OCI-LY7 (cell line): ENCODE measurements at regions not wholly inside any gene's neighbourhood (a gene's known extent, or its start where the extent isn't known, plus 50 kb on each side); places are given as distances from the start of the nearest gene placed in this dataset.

Source experiments
- CTCF ChIP-seq: fragments of 200-600 bp; sonication (generic); conservative IDR thresholded peaks from 2 replicates; pipeline ENCODE4 v1.5.1; 2014; ENCODE audit warnings: mild to moderate bottlenecking, antibody characterized with exemption, low read length, moderate library complexity, mixed read lengths
- EZH2phosphoT487 ChIP-seq: fragments of 200-600 bp; sonication (generic); IDR thresholded peaks from 2 replicates; pipeline ENCODE4 v1.6.1; 2018; ENCODE audit warnings: low read depth, borderline replicate concordance, mild to moderate bottlenecking, mixed run types, antibody characterized with exemption, low read length, moderate library complexity, mixed read lengths

- TF ChIP-seq CTCF (no peak), EZH2phosphoT487 (no peak)
Observed at GRCh38 chr1:181972256-181972655, 89.3 kb downstream of the ZNF648 start.
